IPS DF 4.7 (cell line): ENCODE measurements at regions not wholly inside any gene's neighbourhood (a gene's known extent, or its start where the extent isn't known, plus 50 kb on each side); places are given as distances from the start of the nearest gene placed in this dataset.
A peak's percentile ranks its signal among the peaks of the same experiment; 100 is the strongest.
"Not testable (repeated sequence)": the region's sequence is repeated elsewhere in the genome, so short reads cannot be mapped to it uniquely, and the experiment has no call there.

ENCODE experiments used
- DNase-seq: peaks from one replicate; pipeline ENCODE4 v3.0.0-alpha.2; 2013; ENCODE audit warnings: low spot score; ENCODE audit errors: extremely low read depth

DNA sequence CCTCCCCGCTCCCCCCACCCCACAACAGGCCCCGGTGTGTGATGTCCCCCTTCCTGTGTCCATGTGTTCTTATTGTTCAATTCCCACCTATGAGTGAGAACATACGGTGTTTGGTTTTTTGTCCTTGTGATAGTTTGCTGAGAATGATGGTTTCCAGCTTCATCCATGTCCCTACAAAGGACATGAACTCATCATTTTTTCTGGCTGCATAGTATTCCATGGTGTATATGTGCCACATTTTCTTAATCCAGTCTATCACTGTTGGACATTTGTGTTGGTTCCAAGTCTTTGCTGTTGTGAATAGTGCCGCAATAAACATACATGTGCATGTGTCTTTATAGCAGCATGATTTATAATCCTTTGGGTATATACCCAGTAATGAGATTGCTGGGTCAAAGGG, 104.3 kb downstream of the MTPN start:
- DNase-seq = not testable (repeated sequence)

GRCh38 chr7:135862586-135863340, 114.2 kb upstream of the FAM180A start:
- DNase-seq = no peak

DNA sequence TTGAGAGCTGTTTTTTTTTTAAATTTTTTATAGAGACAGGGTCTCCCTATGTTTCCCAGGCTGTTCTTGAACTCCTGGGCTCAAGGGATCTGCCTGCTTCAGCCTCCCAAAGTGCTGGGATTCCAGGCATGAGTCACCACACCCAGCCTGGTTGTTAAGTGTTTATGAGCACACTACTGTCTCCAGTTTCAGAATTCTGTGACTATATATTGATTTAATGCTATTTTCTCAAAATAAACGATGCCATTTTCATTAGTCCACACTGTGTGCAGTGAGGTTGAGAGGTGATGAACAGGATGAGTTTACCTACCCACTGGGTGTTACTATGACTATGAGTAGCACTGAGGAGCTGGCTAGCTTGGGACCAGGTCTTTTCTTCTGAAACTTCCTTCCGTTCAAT, 110.9 kb upstream of the FAM180A start:
- no peak for DNase-seq

- no peak for DNase-seq
Observed at GRCh38 chr7:135858851-135859250, 110.2 kb upstream of the FAM180A start.

DNA sequence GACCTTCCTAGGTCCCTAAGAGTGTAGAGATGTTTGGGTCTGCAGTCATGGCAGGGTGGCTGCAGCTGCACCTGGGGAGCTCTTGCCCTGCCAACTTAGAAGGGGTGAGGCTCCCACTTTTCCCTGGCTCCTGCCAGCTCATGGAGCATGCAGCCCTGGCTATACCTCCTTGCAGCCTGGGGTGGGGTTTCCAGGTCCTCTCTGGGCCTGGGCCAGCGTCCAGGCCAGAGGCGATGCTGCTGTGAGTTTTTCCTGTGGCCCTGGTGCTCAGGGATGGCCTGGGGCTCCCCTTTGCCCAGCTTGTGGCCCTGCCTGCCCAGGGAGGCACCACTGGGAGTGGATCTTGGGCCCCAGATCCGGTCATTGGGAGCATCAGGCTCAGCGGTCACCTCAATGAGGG, 109.8 kb upstream of the FAM180A start:
- DNase-seq = no peak

GRCh38 chr7:135857519-135858274, 109.1 kb upstream of the FAM180A start:
- no peak for DNase-seq

GRCh38 chr7:135856356-135857144, 107.9 kb upstream of the FAM180A start:
- no peak for DNase-seq

GRCh38 chr7:135855846-135856245, 107.2 kb upstream of the FAM180A start:
- DNase-seq = peak; percentile 28

DNA sequence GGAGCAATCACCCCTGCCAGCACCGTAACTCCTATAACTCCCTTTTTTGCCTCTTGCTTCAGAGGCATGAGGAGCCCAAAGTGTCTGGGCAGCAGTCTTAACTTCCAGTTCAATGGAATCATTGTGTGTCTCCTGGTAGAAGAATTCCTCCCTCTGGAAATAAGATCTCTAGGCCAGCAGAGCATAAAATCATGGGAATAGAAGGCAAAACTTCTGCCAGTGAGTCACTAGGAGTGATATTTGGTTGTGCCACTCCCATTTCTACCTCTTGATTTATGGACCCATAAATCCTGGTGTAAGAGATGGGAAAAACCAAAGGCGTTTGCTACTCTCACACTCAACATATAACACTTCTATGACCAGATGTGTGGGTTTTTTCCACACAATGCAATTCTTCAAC, 104.9 kb upstream of the FAM180A start:
- no peak for DNase-seq

DNA sequence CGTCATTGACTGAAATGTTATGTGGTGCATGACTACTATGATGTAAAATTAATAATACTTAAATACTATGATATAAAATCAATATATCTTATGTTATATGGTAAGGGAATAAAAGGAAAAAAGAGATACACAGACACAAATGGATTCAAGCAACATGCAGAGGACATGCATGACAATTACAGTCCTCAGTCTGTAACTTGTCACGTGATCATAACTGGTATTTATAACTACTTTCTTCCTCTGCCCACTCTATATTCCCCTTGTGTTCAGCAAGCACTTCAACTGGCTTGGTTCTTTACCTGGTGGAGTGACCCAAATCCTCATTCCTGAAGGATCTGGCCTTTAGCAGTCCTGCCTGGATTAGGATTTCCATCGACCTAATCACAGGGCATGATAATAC, 104.4 kb upstream of the FAM180A start:
- no peak for DNase-seq

GRCh38 chr7:135847242-135847641, 98.6 kb upstream of the FAM180A start:
- no peak for DNase-seq

- DNase-seq = no peak
Observed at GRCh38 chr7:135846339-135846738, 97.7 kb upstream of the FAM180A start.

- DNase-seq = no peak
Observed at GRCh38 chr7:135845415-135846075, 96.9 kb upstream of the FAM180A start.

- DNase-seq = no peak
Observed at GRCh38 chr7:135844903-135845302, 96.3 kb upstream of the FAM180A start.

DNA sequence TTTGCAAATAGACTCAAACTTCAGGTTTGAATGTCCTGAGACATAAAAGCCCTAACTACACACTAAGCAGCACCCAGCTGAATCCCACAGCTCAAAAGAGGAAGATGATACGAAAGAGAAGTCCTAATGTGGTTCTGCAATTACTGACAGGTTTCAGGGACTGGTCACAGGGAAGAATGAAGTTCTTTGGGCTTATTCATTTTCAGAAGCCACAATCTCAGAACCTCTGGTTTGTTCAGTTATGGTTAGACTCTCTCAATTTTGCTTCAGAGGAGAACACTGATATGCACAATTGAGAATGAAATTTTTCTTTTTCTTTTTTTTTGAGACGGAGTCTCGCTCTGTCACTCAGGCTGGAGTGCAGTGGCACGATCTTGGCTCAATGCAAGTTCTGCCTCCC, 94.6 kb upstream of the FAM180A start:
- DNase-seq = no peak

DNA sequence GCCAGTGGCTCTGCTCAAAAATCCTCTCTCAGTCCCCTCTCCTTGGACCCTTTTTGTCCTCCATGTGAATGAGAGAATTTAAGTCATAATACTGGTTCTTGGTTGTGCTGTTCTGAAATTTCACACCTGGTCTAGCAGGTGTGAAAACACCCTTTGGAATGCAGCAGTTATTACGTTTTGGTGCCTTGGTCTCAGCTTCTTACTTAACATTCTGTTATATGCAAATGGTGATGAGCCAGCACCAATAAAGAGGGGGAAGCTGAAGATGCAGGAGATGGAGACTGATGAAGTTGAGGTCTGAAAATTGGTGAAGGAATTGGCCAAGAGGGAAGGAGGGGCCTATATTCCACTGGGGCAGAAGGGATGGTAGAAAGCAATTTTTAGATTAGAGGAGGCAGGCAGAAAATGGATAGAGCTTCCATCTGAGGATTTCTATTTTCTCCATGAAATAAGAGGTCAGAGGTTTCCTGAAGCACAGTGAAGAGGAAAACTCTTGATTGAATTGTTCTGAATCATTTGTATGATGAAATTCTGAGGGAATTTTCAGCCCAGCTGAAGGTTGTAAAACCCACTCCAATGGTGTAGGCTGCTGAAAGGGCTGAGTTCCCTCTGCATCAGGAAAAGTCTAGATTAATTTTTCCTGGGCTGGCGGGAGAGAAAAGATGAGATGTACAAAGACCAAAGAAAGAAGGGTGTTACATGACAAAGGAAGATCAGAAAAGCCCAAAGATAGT, 94.0 kb upstream of the FAM180A start:
- no peak for DNase-seq

GRCh38 chr7:135840591-135840990, 92.0 kb upstream of the FAM180A start:
- no peak for DNase-seq

DNA sequence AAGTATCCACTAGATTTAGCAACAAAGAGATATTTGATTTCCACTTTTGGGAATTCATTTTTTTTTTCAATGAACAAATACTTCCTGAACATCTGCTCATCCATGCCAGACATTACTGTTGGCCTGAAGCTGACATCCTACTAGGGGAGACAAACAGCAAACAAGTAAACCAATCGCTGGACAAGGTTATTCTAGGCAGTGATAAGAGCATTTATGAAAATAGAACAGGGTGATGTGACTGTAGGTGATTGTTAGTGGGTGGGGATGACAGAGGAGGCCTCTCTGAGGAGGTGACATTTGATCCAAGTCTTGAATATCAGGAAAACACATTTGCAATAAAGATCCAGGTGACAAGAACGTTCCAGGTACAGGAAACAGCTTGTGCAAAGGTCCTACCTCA, 89.1 kb upstream of the FAM180A start:
- DNase-seq = no peak

DNA sequence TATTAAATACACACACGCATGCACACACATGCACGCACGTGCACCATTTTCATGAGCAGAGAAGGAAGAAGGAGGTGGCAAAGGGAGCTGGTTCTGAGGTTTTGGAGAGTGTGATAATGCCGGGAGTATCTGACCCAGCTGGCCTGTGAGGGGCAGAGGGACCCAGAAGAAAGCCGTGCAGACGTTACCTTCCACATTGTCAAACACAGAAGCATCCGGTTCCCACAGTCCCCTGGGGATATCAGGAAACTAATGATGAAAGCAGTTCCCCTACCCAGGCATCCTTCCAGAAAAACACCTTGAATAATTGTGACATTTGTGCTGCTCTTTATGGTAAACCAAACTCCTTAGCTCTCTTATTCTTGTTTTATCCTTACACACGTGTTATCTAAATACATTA, 85.7 kb upstream of the FAM180A start:
- DNase-seq = no peak

- no peak for DNase-seq
Observed at GRCh38 chr7:135833642-135834041, 85.0 kb upstream of the FAM180A start.
